SK-N-SH (cell line): ENCODE measurements at regions not wholly inside any gene's neighbourhood (a gene's known extent, or its start where the extent isn't known, plus 50 kb on each side); places are given as distances from the start of the nearest gene placed in this dataset.

Experiments
- CTCF ChIA-PET: fragments of 300-600, 350-600 bp; formaldehyde crosslinking; extraction: SDS; loops from one replicate; lab custom pipeline; 2021; lab: Yijun Ruan, JAX
- POLR2A ChIA-PET: fragments of 350-600 bp; sonication (Branson Sonifier 250); formaldehyde crosslinking; extraction: SDS; loops from one replicate; lab custom pipeline; 2020; ENCODE audit warnings: antibody characterized with exemption, inconsistent platforms; lab: Yijun Ruan, JAX
- DNase-seq: peaks from one replicate; pipeline ENCODE4 v3.0.0; 2012
- H2AFZ ChIP-seq: fragments of 200-600 bp; sonication (generic); 2 replicates; pipeline ENCODE4 v1.8.1; 2016; ENCODE audit warnings: antibody characterized with exemption, mild to moderate bottlenecking, low read depth
- H3F3A ChIP-seq: fragments of 200-600 bp; sonication (generic); replicated peaks from 2 replicates; pipeline ENCODE3; 2016; ENCODE audit warnings: antibody characterized with exemption, mild to moderate bottlenecking; ENCODE audit not compliant: insufficient read depth
- H3K27ac ChIP-seq, 2 experiments: fragments of 200-500 bp in 1 of 2; fragments of 200-600 bp in 1 of 2; sonication (Bioruptor generic) in 1 of 2; sonication (generic), shearing (Covaris generic) in 1 of 2; 2 replicates each; pipeline versions ENCODE4 v1.5.1 to v1.6.1; 2014 to 2016; ENCODE audit warnings: low read depth in 2 of 2, inconsistent platforms in 1 of 2, low read length in 1 of 2, mild to moderate bottlenecking in 1 of 2, mixed read lengths in 1 of 2
- H3K27me3 ChIP-seq: fragments of 200-600 bp; sonication (generic), shearing (Covaris generic); 2 replicates; pipeline ENCODE4 v1.6.1; 2016; ENCODE audit warnings: mixed run types; ENCODE audit not compliant: insufficient read depth
- H3K36me3 ChIP-seq, 2 experiments: fragments of 200-500 bp in 1 of 2; fragments of 200-600 bp in 1 of 2; sonication (Bioruptor generic) in 1 of 2; sonication (generic) in 1 of 2; replicated peaks in 1 of 2; 2 replicates each; pipeline versions ENCODE3 to v1.5.1; 2014 to 2016; ENCODE audit warnings: low read length in 1 of 2, mild to moderate bottlenecking in 1 of 2; ENCODE audit not compliant: insufficient read depth in 2 of 2, control insufficient read depth in 1 of 2
- H3K4me1 ChIP-seq, 2 experiments: fragments of 200-500 bp in 1 of 2; fragments of 200-600 bp in 1 of 2; sonication (Bioruptor generic) in 1 of 2; sonication (generic), shearing (Covaris generic) in 1 of 2; 2 replicates each; pipeline versions ENCODE4 v1.5.1 to v1.6.1; 2014 to 2016; ENCODE audit warnings: low read depth in 1 of 2, low read length in 1 of 2, mixed run types in 1 of 2; ENCODE audit not compliant: insufficient read depth in 2 of 2, control insufficient read depth in 1 of 2
- H3K4me2 ChIP-seq: fragments of 200-600 bp; sonication (generic), shearing (Covaris generic); 2 replicates; pipeline ENCODE4 v1.6.1; 2017; ENCODE audit warnings: mixed run types
- H3K4me3 ChIP-seq, 2 experiments: fragments of 200-500 bp in 1 of 2; fragments of 200-600 bp in 1 of 2; sonication (Bioruptor generic) in 1 of 2; sonication (generic), shearing (Covaris generic) in 1 of 2; 2 replicates each; pipeline versions ENCODE4 v1.5.1 to v1.8.1; 2014 to 2016; ENCODE audit warnings: low read depth in 2 of 2, inconsistent platforms in 1 of 2, low read length in 1 of 2, mild to moderate bottlenecking in 1 of 2, mixed read lengths in 1 of 2, moderate library complexity in 1 of 2
- H3K79me2 ChIP-seq: fragments of 200-600 bp; sonication (generic); 2 replicates; pipeline ENCODE4 v1.8.1; 2017; ENCODE audit warnings: mild to moderate bottlenecking; ENCODE audit not compliant: insufficient read depth
- H3K9ac ChIP-seq: fragments of 200-600 bp; sonication (generic); 2 replicates; pipeline ENCODE4 v1.6.1; 2017; ENCODE audit warnings: mixed run types
- H3K9me2 ChIP-seq: fragments of 200-600 bp; sonication (generic); 2 replicates; pipeline ENCODE4 v1.6.1; 2017; ENCODE audit warnings: mixed run types
- H3K9me3 ChIP-seq: fragments of 200-600 bp; sonication (generic); 2 replicates; pipeline ENCODE4 v1.6.1; 2017; ENCODE audit warnings: mixed run types, mild to moderate bottlenecking, moderate library complexity
- H4K20me1 ChIP-seq: fragments of 200-600 bp; sonication (generic); 2 replicates; pipeline ENCODE4 v1.6.1; 2017; ENCODE audit warnings: mild to moderate bottlenecking, mixed run types; ENCODE audit not compliant: insufficient read depth
- EP300 ChIP-seq, 2 experiments: IDR thresholded peaks; 2 replicates each; pipeline versions ENCODE4 v1.4.0 to v1.6.1; 2012; ENCODE audit warnings: borderline replicate concordance in 1 of 2, low read depth in 1 of 2, low read length in 1 of 2
- FOXJ3 ChIP-seq: sonication (generic); formaldehyde crosslinking; IDR thresholded peaks from 2 replicates; pipeline ENCODE4 v1.5.1; 2020; ENCODE audit warnings: mild to moderate bottlenecking, missing genetic modification reagents
- FOXM1 ChIP-seq: IDR thresholded peaks from 2 replicates; pipeline ENCODE4 v1.4.0; 2012; ENCODE audit warnings: low read depth, mild to moderate bottlenecking
- GATA2 ChIP-seq: sonication (generic); formaldehyde crosslinking; IDR thresholded peaks from 2 replicates; pipeline ENCODE4 v1.5.0; 2020; ENCODE audit warnings: mild to moderate bottlenecking, missing genetic modification reagents
- IRF3 ChIP-seq: fragments of 150-350 bp; IDR thresholded peaks from 2 replicates; pipeline ENCODE4 v1.6.1; 2016; ENCODE audit warnings: mild to moderate bottlenecking, low read depth, low read length
- MEF2A ChIP-seq: IDR thresholded peaks from 2 replicates; pipeline ENCODE4 v1.4.0; 2012; ENCODE audit warnings: low read depth, borderline replicate concordance
- MXI1 ChIP-seq: IDR thresholded peaks from 2 replicates; pipeline ENCODE4 v1.6.1; 2012; ENCODE audit warnings: mild to moderate bottlenecking, low read depth, low read length, improper control_type of control experiment
- NRF1 ChIP-seq: IDR thresholded peaks from 2 replicates; pipeline ENCODE4 v1.6.1; 2012; ENCODE audit warnings: low read depth, mild to moderate bottlenecking, low read length
- PBX3 ChIP-seq: IDR thresholded peaks from 2 replicates; pipeline ENCODE4; 2012
- POLR2AphosphoS5 ChIP-seq: IDR thresholded peaks from 2 replicates; pipeline ENCODE4 v1.6.1; 2012; ENCODE audit warnings: low read depth, low read length
- RAD21 ChIP-seq: IDR thresholded peaks from 2 replicates; pipeline ENCODE4 v1.6.1; 2012; ENCODE audit warnings: mild to moderate bottlenecking, low read length
- RCOR1 ChIP-seq: fragments of 150-350 bp; IDR thresholded peaks from 2 replicates; pipeline ENCODE4 v1.6.1; 2017; ENCODE audit warnings: antibody characterized with exemption, low read length
- RFX5 ChIP-seq: IDR thresholded peaks from 2 replicates; pipeline ENCODE4 v1.6.1; 2012; ENCODE audit warnings: mild to moderate bottlenecking, improper control_type of control experiment, low read length
- RXRA ChIP-seq: IDR thresholded peaks from 2 replicates; pipeline ENCODE4 v1.4.0; 2012; ENCODE audit warnings: low read depth, mild to moderate bottlenecking, borderline replicate concordance
- SIN3A ChIP-seq: IDR thresholded peaks from 2 replicates; pipeline ENCODE4 v1.6.1; 2012; ENCODE audit warnings: low read depth, mild to moderate bottlenecking, low read length, moderate library complexity, borderline replicate concordance
- SMC3 ChIP-seq: IDR thresholded peaks from 2 replicates; pipeline ENCODE4 v1.6.1; 2012; ENCODE audit warnings: low read depth, low read length, improper control_type of control experiment
- WGBS: methylation state at CpG from one replicate; pipeline ENCODE4 v1.1.6; 2017; ENCODE audit warnings: low lambda C conversion rate; 5-methylcytosine and 5-hydroxymethylcytosine counted together
- TF ChIP-seq, protein P1 (sequence below): fragments of 200-600 bp; sonication (generic); IDR thresholded peaks from 2 replicates; pipeline ENCODE4 v1.6.1; 2017; ENCODE audit warnings: antibody characterized with exemption, mild to moderate bottlenecking, moderate library complexity
- TF ChIP-seq, protein P2 (sequence below): fragments of 150-350 bp; IDR thresholded peaks from 2 replicates; pipeline ENCODE4 v1.6.1; 2017; ENCODE audit warnings: antibody characterized with exemption, low read length, low read depth, borderline replicate concordance

GRCh38 chr2:196551014-196551413 lies 88.5 kb upstream of the CCDC150 start:
- no peaks in the 10 kb centered on the region for H4K20me1 ChIP-seq
- no peak for DNase-seq
- no peaks in the 10 kb centered on the region for H3F3A ChIP-seq
- CTCF ChIA-PET, result interaction anchor here (1.3 kb wide), 1 partner anchor 42 kb away, joined by 3 read pairs; no protein-coding TSS in a partner anchor
- H2AFZ ChIP-seq, result no peak overlapping the region
- POLR2A ChIA-PET, result no interaction called here
- no peak overlapping the region for H3K9ac ChIP-seq
- no peaks in the 10 kb centered on the region for H3K36me3 ChIP-seq
- no peak overlapping the region for H3K4me2 ChIP-seq
- no peaks in the 10 kb centered on the region for H3K9me3 ChIP-seq
- TF ChIP-seq, protein P1, sequence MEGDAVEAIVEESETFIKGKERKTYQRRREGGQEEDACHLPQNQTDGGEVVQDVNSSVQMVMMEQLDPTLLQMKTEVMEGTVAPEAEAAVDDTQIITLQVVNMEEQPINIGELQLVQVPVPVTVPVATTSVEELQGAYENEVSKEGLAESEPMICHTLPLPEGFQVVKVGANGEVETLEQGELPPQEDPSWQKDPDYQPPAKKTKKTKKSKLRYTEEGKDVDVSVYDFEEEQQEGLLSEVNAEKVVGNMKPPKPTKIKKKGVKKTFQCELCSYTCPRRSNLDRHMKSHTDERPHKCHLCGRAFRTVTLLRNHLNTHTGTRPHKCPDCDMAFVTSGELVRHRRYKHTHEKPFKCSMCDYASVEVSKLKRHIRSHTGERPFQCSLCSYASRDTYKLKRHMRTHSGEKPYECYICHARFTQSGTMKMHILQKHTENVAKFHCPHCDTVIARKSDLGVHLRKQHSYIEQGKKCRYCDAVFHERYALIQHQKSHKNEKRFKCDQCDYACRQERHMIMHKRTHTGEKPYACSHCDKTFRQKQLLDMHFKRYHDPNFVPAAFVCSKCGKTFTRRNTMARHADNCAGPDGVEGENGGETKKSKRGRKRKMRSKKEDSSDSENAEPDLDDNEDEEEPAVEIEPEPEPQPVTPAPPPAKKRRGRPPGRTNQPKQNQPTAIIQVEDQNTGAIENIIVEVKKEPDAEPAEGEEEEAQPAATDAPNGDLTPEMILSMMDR, result no peak
- TF ChIP-seq EP300 (IDR thresholded peaks at IDR 0.05; ENCODE audit: borderline replicate concordance in 1 of 2, low read depth in 1 of 2, low read length in 1 of 2), result no peak
- TF ChIP-seq IRF3, result no peak
- no peak for TF ChIP-seq FOXM1
- no peak for TF ChIP-seq FOXJ3 (CRISPR knock-in tag)
- no peak for TF ChIP-seq PBX3
- TF ChIP-seq MEF2A, result no peak
- TF ChIP-seq SMC3, result no peak
- TF ChIP-seq MXI1, result no peak
- TF ChIP-seq GATA2 (CRISPR knock-in tag), result no peak
- no peak for TF ChIP-seq RAD21
- no peak for TF ChIP-seq RXRA
- TF ChIP-seq, all 33 proteins: peak for 0
- Histone ChIP-seq H3K4me1 (no peaks in the 10 kb centered on the region), H3K27me3 (no peaks in the 10 kb centered on the region), H3K79me2 (no peaks in the 10 kb centered on the region; the same call in 1 of the 2 replicates), H3K27ac (no peak overlapping the region), H3K9me2 (no peaks in the 10 kb centered on the region), H3K4me3 (no peak overlapping the region)

GRCh38 chr2:196555161-196555560 lies 84.4 kb upstream of the CCDC150 start:
- TF ChIP-seq SIN3A (no peak), RXRA (no peak), GATA2 (CRISPR knock-in tag) (no peak), RFX5 (no peak), NRF1 (no peak), RCOR1 (no peak), POLR2AphosphoS5 (no peak), SMC3 (no peak)
- TF ChIP-seq, protein P2, sequence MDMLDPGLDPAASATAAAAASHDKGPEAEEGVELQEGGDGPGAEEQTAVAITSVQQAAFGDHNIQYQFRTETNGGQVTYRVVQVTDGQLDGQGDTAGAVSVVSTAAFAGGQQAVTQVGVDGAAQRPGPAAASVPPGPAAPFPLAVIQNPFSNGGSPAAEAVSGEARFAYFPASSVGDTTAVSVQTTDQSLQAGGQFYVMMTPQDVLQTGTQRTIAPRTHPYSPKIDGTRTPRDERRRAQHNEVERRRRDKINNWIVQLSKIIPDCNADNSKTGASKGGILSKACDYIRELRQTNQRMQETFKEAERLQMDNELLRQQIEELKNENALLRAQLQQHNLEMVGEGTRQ, result no peak
- TF ChIP-seq, protein P1, result no peak
- no peaks in the 10 kb centered on the region; a peak in 1 of 4 replicates for H3K4me1 ChIP-seq
- no peaks in the 10 kb centered on the region for H3K9me3 ChIP-seq
- H3K36me3 ChIP-seq, result peaks cover 0 to 5% of the 10 kb centered on the region in 2 experiments
- no peaks in the 10 kb centered on the region for H3K9me2 ChIP-seq
- H3K9ac ChIP-seq, result no peak overlapping the region
- H3F3A ChIP-seq, result no peaks in the 10 kb centered on the region
- H3K4me2 ChIP-seq, result no peak overlapping the region
- no peak overlapping the region for H3K27ac ChIP-seq
- 92% methylated on average over 3 of the region's 3 CpGs for WGBS
- no peak overlapping the region for H3K4me3 ChIP-seq
- no peak for DNase-seq
- H2AFZ ChIP-seq, result no peak overlapping the region
- CTCF ChIA-PET, result no interaction called here
- POLR2A ChIA-PET, result no interaction called here
- H3K27me3 ChIP-seq, result no peaks in the 10 kb centered on the region
- H3K79me2 ChIP-seq, result no peaks in the 10 kb centered on the region; the same call in 1 of the 2 replicates
- H4K20me1 ChIP-seq, result no peaks in the 10 kb centered on the region
